ENCODE measurements at regions not wholly inside any gene's neighbourhood (a gene's known extent, or its start where the extent isn't known, plus 50 kb on each side); places are given as distances from the start of the nearest gene placed in this dataset.

GRCh38 chr6:144613859-144614258, 328.7 kb downstream of the UTRN start (continued):
- TF ChIP-seq RNF2 (IDR thresholded peaks at IDR 0.05; ENCODE audit: borderline replicate concordance, low read depth, low read length, missing control alignments, poor library complexity, severe bottlenecking) (no peak), CEBPB (IDR thresholded peaks at IDR 0.05; ENCODE audit: low read depth, low read length) (no peak), RXRA (IDR thresholded peaks at IDR 0.05; ENCODE audit: insufficient read depth, low read depth, low read length) (no peak), TAF1 (IDR thresholded peaks at IDR 0.05; ENCODE audit: low read depth, low read length) (no peak), TBP (IDR thresholded peaks at IDR 0.05; ENCODE audit: low read depth, low read length) (no peak)

Data from H1 (cell line).